Endothelial cell of umbilical vein (primary cell): ENCODE measurements at regions not wholly inside any gene's neighbourhood (a gene's known extent, or its start where the extent isn't known, plus 50 kb on each side); places are given as distances from the start of the nearest gene placed in this dataset.

Experiments
- BruUV-seq: library from RNA; stranded (reverse); fragments of 400-500 nt; replicated peaks from 2 replicates; lab custom pipeline; 2021; lab: Mats Ljungman, UMichigan
- CTCF ChIA-PET: fragments of 300-600, 350-600 bp; sonication (Branson Sonifier 250); formaldehyde crosslinking; loops from one replicate; lab custom pipeline; 2021; ENCODE audit warnings: antibody characterized with exemption, inconsistent platforms; lab: Charles Lee
- POLR2A ChIA-PET: fragments of 300-600, 350-600 bp; sonication (Branson Sonifier 250); formaldehyde crosslinking; loops from one replicate; lab custom pipeline; 2021; ENCODE audit warnings: antibody characterized with exemption, inconsistent platforms; lab: Charles Lee
- DNase-seq: peaks from one replicate; pipeline ENCODE4 v3.0.0-alpha.2; 2011; ENCODE audit warnings: low read depth, low spot score
- FAIRE-seq: peaks from 2 replicates; lab custom pipeline; 2011; peaks lifted over from hg19 to GRCh38; lab: Jason Lieb, UNC
- H2AFZ ChIP-seq: 2 replicates; pipeline ENCODE4 v1.6.0; 2012; ENCODE audit warnings: low read depth, low read length, control low read depth, inconsistent platforms
- H3K27ac ChIP-seq: 2 replicates; pipeline ENCODE4 v1.5.1; 2011; ENCODE audit warnings: low read depth, mild to moderate bottlenecking, control low read depth, low read length, moderate library complexity; ENCODE audit not compliant: insufficient read depth
- H3K27me3 ChIP-seq, 2 experiments: 2 replicates each; pipeline versions ENCODE4 v1.6.0 to v1.6.1; 2011; ENCODE audit warnings: low read length in 2 of 2, mixed read lengths in 1 of 2; ENCODE audit not compliant: control insufficient read depth in 2 of 2, insufficient read depth in 2 of 2
- H3K36me3 ChIP-seq, 2 experiments: 2 replicates in 1 of 2; 3 replicates in 1 of 2; pipeline ENCODE4 v1.5.1; 2011; ENCODE audit warnings: low read length in 2 of 2, mild to moderate bottlenecking in 1 of 2, moderate library complexity in 1 of 2; ENCODE audit not compliant: control insufficient read depth in 2 of 2, insufficient read depth in 2 of 2; ENCODE audit errors: extremely low read depth in 1 of 2
- H3K4me1 ChIP-seq: 3 replicates; pipeline ENCODE4 v1.5.1; 2011; ENCODE audit warnings: mild to moderate bottlenecking, low read length; ENCODE audit not compliant: control insufficient read depth, insufficient read depth; ENCODE audit errors: extremely low read depth
- H3K4me2 ChIP-seq: 2 replicates; pipeline ENCODE4 v1.6.1; 2011; ENCODE audit warnings: low read length, control low read depth, mixed read lengths; ENCODE audit not compliant: insufficient read depth
- H3K4me3 ChIP-seq, 3 experiments: fragments of 200-600 bp in 1 of 3; sonication (generic), shearing (Covaris generic) in 1 of 3; replicated peaks in 1 of 3; 2 replicates each; pipeline ENCODE4 v1.5.1; 2011 to 2016; ENCODE audit warnings: control low read depth in 3 of 3, low read length in 3 of 3, mild to moderate bottlenecking in 2 of 3, inconsistent platforms in 1 of 3, low read depth in 1 of 3, moderate library complexity in 1 of 3; ENCODE audit not compliant: insufficient read depth in 1 of 3
- H3K79me2 ChIP-seq: 2 replicates; pipeline ENCODE4 v1.6.0; 2012; ENCODE audit warnings: low read length, inconsistent platforms; ENCODE audit not compliant: control insufficient read depth, insufficient read depth
- H3K9ac ChIP-seq: replicated peaks from 2 replicates; pipeline ENCODE3; 2011; ENCODE audit warnings: low read length, control low read depth; ENCODE audit not compliant: insufficient read depth; ENCODE audit errors: extremely low read depth
- H3K9me1 ChIP-seq: replicated peaks from 3 replicates; pipeline ENCODE4 v1.6.0; 2011; ENCODE audit warnings: mild to moderate bottlenecking, low read length; ENCODE audit not compliant: control insufficient read depth, insufficient read depth; ENCODE audit errors: extremely low read depth
- H3K9me3 ChIP-seq: replicated peaks from 2 replicates; pipeline ENCODE4 v1.5.1; 2012; ENCODE audit warnings: low read length, inconsistent platforms; ENCODE audit not compliant: control insufficient read depth, insufficient read depth
- H4K20me1 ChIP-seq: replicated peaks from 2 replicates; pipeline ENCODE3; 2011; ENCODE audit warnings: mild to moderate bottlenecking, low read length; ENCODE audit not compliant: control insufficient read depth, insufficient read depth; ENCODE audit errors: extremely low read depth
- EZH2 ChIP-seq: IDR thresholded peaks from 2 replicates; pipeline ENCODE4 v1.6.1; 2012; ENCODE audit warnings: borderline replicate concordance, low read depth, mild to moderate bottlenecking, moderate library complexity, low read length, inconsistent platforms; ENCODE audit not compliant: severe bottlenecking
- FOS ChIP-seq: IDR thresholded peaks from 2 replicates; pipeline ENCODE4 v1.6.1; 2011; ENCODE audit warnings: mild to moderate bottlenecking, low read length, moderate library complexity, borderline replicate concordance; ENCODE audit not compliant: insufficient read depth
- GATA2 ChIP-seq: IDR thresholded peaks from 2 replicates; pipeline ENCODE4 v1.7.0; 2011; ENCODE audit warnings: low read depth, mild to moderate bottlenecking, moderate library complexity, mixed read lengths, low read length; ENCODE audit not compliant: insufficient read length, insufficient read depth
- JUN ChIP-seq: IDR thresholded peaks from 2 replicates; pipeline ENCODE4 v1.6.1; 2011; ENCODE audit warnings: borderline replicate concordance, low read depth; ENCODE audit not compliant: insufficient read length, insufficient read depth
- MYC ChIP-seq: IDR thresholded peaks from one replicate; pipeline ENCODE4 v1.6.1; 2011; ENCODE audit warnings: mild to moderate bottlenecking, low read depth, low read length
- POLR2A ChIP-seq: IDR thresholded peaks from 2 replicates; pipeline ENCODE4 v1.6.1; 2012; ENCODE audit warnings: low read depth, mild to moderate bottlenecking, control low read depth, low read length
- POLR2AphosphoS5 ChIP-seq: IDR thresholded peaks from 2 replicates; pipeline ENCODE4 v1.6.1; 2012; ENCODE audit warnings: low read depth, mild to moderate bottlenecking, control low read depth, low read length, moderate library complexity; ENCODE audit not compliant: insufficient read depth
- dilution Hi-C: fragments of 300-500 bp; cut with MboI; formaldehyde crosslinking; loops from one replicate; pipeline ENCODE4 v1.15.0; 2019; ENCODE audit warnings: low sequenced_read_pairs; ENCODE audit not compliant: extremely low pct_ligation_motif_present
- intact Hi-C: fragments of 100-400 bp; cut with micrococcal nuclease; formaldehyde crosslinking; loops from one replicate; pipeline ENCODE4 v1.10.0; 2022
- TF ChIP-seq, protein P1 (sequence below), 2 donors: IDR thresholded peaks; 1 replicate in 1 of 2; 2 replicates in 1 of 2; pipeline ENCODE4 v1.5.1; 2011; ENCODE audit warnings: low read length in 2 of 2, mild to moderate bottlenecking in 2 of 2, moderate library complexity in 2 of 2, control low read depth in 1 of 2, inconsistent platforms in 1 of 2, low read depth in 1 of 2; ENCODE audit not compliant: insufficient read depth in 1 of 2; ENCODE audit errors: extremely low read depth in 1 of 2
- TF ChIP-seq, protein P2 (sequence below): IDR thresholded peaks from 2 replicates; pipeline ENCODE4 v1.6.1; 2011; ENCODE audit not compliant: insufficient read depth, insufficient read length

DNA sequence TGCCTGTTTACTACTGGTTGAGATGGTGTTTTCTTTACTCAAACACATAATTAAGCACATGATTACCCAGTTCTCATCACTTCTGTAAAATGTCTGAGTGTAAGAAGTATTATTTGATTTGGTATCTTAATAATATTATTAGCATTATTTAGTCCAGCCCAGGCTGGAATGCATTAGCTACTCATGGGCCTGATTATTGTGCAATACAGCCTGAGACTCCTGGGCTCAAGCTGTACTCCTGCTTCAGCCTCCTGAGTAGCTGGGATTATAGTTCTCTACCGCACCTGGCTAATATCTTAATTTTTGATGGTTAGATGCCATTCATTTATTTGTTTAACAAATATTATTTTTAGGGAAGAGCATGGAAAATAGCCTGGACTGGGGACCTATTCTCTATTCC is 197.6 kb upstream of the MC4R start:
- no TSS peak for BruUV-seq
- dilution Hi-C loops, result no loop called here
- FAIRE-seq, result no peak

More for the DNA sequence above, 197.6 kb upstream of the MC4R start:
- no peak for DNase-seq
- Histone ChIP-seq H3K4me2 (no peak overlapping the region), H3K4me1 (no peaks in the 10 kb centered on the region), H3K9ac (no peak overlapping the region), H3K27ac (no peak overlapping the region), H3K9me3 (no peaks in the 10 kb centered on the region), H2AFZ (no peak overlapping the region), H3K4me3 (no peak overlapping the region), H3K36me3 (no peaks in the 10 kb centered on the region), H3K9me1 (no peaks in the 10 kb centered on the region), H3K79me2 (no peaks in the 10 kb centered on the region), H4K20me1 (no peaks in the 10 kb centered on the region), H3K27me3 (no peaks in the 10 kb centered on the region)
- POLR2A ChIA-PET, result no interaction called here
- intact Hi-C loops, result no loop called here
- TF ChIP-seq MYC (no peak), FOS (no peak), GATA2 (no peak), JUN (no peak), EZH2 (no peak), POLR2AphosphoS5 (no peak), POLR2A (no peak)
- TF ChIP-seq, protein P1, sequence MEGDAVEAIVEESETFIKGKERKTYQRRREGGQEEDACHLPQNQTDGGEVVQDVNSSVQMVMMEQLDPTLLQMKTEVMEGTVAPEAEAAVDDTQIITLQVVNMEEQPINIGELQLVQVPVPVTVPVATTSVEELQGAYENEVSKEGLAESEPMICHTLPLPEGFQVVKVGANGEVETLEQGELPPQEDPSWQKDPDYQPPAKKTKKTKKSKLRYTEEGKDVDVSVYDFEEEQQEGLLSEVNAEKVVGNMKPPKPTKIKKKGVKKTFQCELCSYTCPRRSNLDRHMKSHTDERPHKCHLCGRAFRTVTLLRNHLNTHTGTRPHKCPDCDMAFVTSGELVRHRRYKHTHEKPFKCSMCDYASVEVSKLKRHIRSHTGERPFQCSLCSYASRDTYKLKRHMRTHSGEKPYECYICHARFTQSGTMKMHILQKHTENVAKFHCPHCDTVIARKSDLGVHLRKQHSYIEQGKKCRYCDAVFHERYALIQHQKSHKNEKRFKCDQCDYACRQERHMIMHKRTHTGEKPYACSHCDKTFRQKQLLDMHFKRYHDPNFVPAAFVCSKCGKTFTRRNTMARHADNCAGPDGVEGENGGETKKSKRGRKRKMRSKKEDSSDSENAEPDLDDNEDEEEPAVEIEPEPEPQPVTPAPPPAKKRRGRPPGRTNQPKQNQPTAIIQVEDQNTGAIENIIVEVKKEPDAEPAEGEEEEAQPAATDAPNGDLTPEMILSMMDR (IDR thresholded peaks at IDR 0.05; ENCODE audit: extremely low read depth in 1 of 2, insufficient read depth in 1 of 2, low read depth in 1 of 2, low read length in 2 of 2), result no peak
- TF ChIP-seq, protein P2, sequence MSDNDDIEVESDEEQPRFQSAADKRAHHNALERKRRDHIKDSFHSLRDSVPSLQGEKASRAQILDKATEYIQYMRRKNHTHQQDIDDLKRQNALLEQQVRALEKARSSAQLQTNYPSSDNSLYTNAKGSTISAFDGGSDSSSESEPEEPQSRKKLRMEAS, result no peak
- CTCF ChIA-PET, result interaction anchor here (1.2 kb wide), 2 partner anchors 21 to 747 kb away, joined by 3 to 5 read pairs; no protein-coding TSS in a partner anchor
